Cardiac muscle cell (in vitro differentiated cells and primary cell): ENCODE measurements at regions not wholly inside any gene's neighbourhood (a gene's known extent, or its start where the extent isn't known, plus 50 kb on each side); places are given as distances from the start of the nearest gene placed in this dataset.
"Not testable (repeated sequence)": the region's sequence is repeated elsewhere in the genome, so short reads cannot be mapped to it uniquely, and the experiment has no call there.

ENCODE experiments used
- DNase-seq, 2 donors: peaks; one replicate each; pipeline versions ENCODE4 v3.0.0 to v3.0.0-alpha.2; 2010 to 2017; ENCODE audit warnings: low read depth in 1 of 2, low spot score in 1 of 2
- H3K27ac ChIP-seq: fragments of 200-600 bp; sonication (generic); 2 replicates; pipeline ENCODE4 v1.5.1; 2016
- H3K27me3 ChIP-seq: fragments of 200-600 bp; sonication (generic); 2 replicates; pipeline ENCODE4 v1.6.0; 2016; ENCODE audit warnings: control low read depth
- H3K36me3 ChIP-seq: fragments of 200-600 bp; sonication (generic); 2 replicates; pipeline ENCODE4 v1.5.1; 2016; ENCODE audit warnings: control low read depth
- H3K4me1 ChIP-seq: fragments of 200-600 bp; sonication (generic); 2 replicates; pipeline ENCODE4 v1.8.1; 2017; ENCODE audit warnings: low read depth, mild to moderate bottlenecking, mixed run types
- H3K4me3 ChIP-seq: fragments of 200-600 bp; sonication (generic); 2 replicates; pipeline ENCODE4 v1.5.1; 2016; ENCODE audit warnings: mild to moderate bottlenecking
- H3K9me3 ChIP-seq: fragments of 200-600 bp; sonication (generic); 2 replicates; pipeline ENCODE4 v1.5.1; 2017; ENCODE audit warnings: low read depth, mild to moderate bottlenecking, control low read depth
- CTCF ChIP-seq: IDR thresholded peaks from 2 replicates; pipeline ENCODE4 v1.5.1; 2012; ENCODE audit warnings: low read depth, mild to moderate bottlenecking, low read length

- no peaks in the 10 kb centered on the region for H3K9me3 ChIP-seq
- no peak overlapping the region for H3K27ac ChIP-seq
- no peak for TF ChIP-seq CTCF
- H3K27me3 ChIP-seq, result no peaks in the 10 kb centered on the region
- no peaks in the 10 kb centered on the region for H3K36me3 ChIP-seq
- DNase-seq, result no peak
- H3K4me1 ChIP-seq, result no peaks in the 10 kb centered on the region
- no peak overlapping the region for H3K4me3 ChIP-seq
Observed at GRCh38 chr2:175350105-175350504, 168.6 kb upstream of the ATP5MC3 start.

- Histone ChIP-seq H3K9me3 (no peaks in the 10 kb centered on the region), H3K27ac (no peak overlapping the region), H3K36me3 (no peaks in the 10 kb centered on the region), H3K4me1 (no peaks in the 10 kb centered on the region), H3K4me3 (no peak overlapping the region), H3K27me3 (no peaks in the 10 kb centered on the region)
- DNase-seq, result no peak
- no peak for TF ChIP-seq CTCF
Observed at GRCh38 chr2:175342085-175342484, 160.6 kb upstream of the ATP5MC3 start.

GRCh38 chr2:175330195-175330594, 148.7 kb upstream of the ATP5MC3 start:
- Histone ChIP-seq H3K4me3 (no peak overlapping the region), H3K4me1 (no peaks in the 10 kb centered on the region), H3K36me3 (no peaks in the 10 kb centered on the region), H3K9me3 (no peaks in the 10 kb centered on the region), H3K27ac (no peak overlapping the region), H3K27me3 (peaks cover 3% of the 10 kb centered on the region)
- DNase-seq, result no peak
- no peak for TF ChIP-seq CTCF

GRCh38 chr2:175326801-175327200, 145.3 kb upstream of the ATP5MC3 start:
- no peak overlapping the region for H3K4me3 ChIP-seq
- H3K4me1 ChIP-seq, result no peaks in the 10 kb centered on the region
- H3K36me3 ChIP-seq, result no peaks in the 10 kb centered on the region
- TF ChIP-seq CTCF, result no peak
- H3K27ac ChIP-seq, result no peak overlapping the region
- DNase-seq, result no peak
- H3K9me3 ChIP-seq, result no peaks in the 10 kb centered on the region
- H3K27me3 ChIP-seq, result no peaks in the 10 kb centered on the region

GRCh38 chr2:175326164-175326563, 144.7 kb upstream of the ATP5MC3 start:
- H3K4me3 ChIP-seq, H3K27ac ChIP-seq, H3K9me3 ChIP-seq, DNase-seq, H3K36me3 ChIP-seq, H3K27me3 ChIP-seq, H3K4me1 ChIP-seq: not testable (repeated sequence)

- Histone ChIP-seq H3K27me3 (no peaks in the 10 kb centered on the region), H3K9me3 (no peaks in the 10 kb centered on the region), H3K4me3 (no peak overlapping the region), H3K4me1 (no peaks in the 10 kb centered on the region), H3K27ac (no peak overlapping the region), H3K36me3 (no peaks in the 10 kb centered on the region)
- DNase-seq, result no peak
- no peak for TF ChIP-seq CTCF
Observed at GRCh38 chr2:175323162-175323561, 141.7 kb upstream of the ATP5MC3 start.
